Activated naive CD8-positive, alpha-beta T cell treated with anti-CD3 and anti-CD28 coated beads, Interleukin-2, amount 50 U/mL, for 24 hours (primary cell): ENCODE measurements at regions not wholly inside any gene's neighbourhood (a gene's known extent, or its start where the extent isn't known, plus 50 kb on each side); places are given as distances from the start of the nearest gene placed in this dataset.
A peak's percentile ranks its signal among the peaks of the same experiment; 100 is the strongest.

Experiments
- ATAC-seq: fragments of 150-1000 bp; cut with Tn5 transposase; one replicate; pipeline ENCODE4 v1.10.0; 2021
- DNase-seq: peaks from one replicate; pipeline ENCODE4 v3.0.0; 2021
- H3K27ac Mint-ChIP-seq: one replicate; pipeline ENCODE4 v1.8.0; 2021; ENCODE audit warnings: mild to moderate bottlenecking, mixed read lengths
- H3K27me3 Mint-ChIP-seq: one replicate; pipeline ENCODE4 v1.8.0; 2021; ENCODE audit warnings: mixed read lengths
- H3K36me3 Mint-ChIP-seq: one replicate; pipeline ENCODE4 v1.8.0; 2021; ENCODE audit warnings: low read depth, mixed read lengths
- H3K4me1 Mint-ChIP-seq: one replicate; pipeline ENCODE4 v1.8.0; 2021; ENCODE audit warnings: mixed read lengths
- H3K4me3 Mint-ChIP-seq: one replicate; pipeline ENCODE4 v1.8.0; 2021; ENCODE audit warnings: mild to moderate bottlenecking, moderate library complexity, mixed read lengths
- H3K9me3 Mint-ChIP-seq: one replicate; pipeline ENCODE4 v1.8.0; 2021; ENCODE audit warnings: mixed read lengths

- H3K27me3 Mint-ChIP-seq = no peaks in the 10 kb centered on the region
- H3K27ac Mint-ChIP-seq = no peak overlapping the region
- no peak for ATAC-seq
- no peaks in the 10 kb centered on the region for H3K4me1 Mint-ChIP-seq
- H3K36me3 Mint-ChIP-seq = no peaks in the 10 kb centered on the region
- no peaks in the 10 kb centered on the region for H3K9me3 Mint-ChIP-seq
- H3K4me3 Mint-ChIP-seq = no peak overlapping the region
- no peak for DNase-seq
These were observed 60.4 kb upstream of the COPS8 start for GRCh38 chr2:237025090-237025865.

GRCh38 chr2:237026981-237027711 is 58.5 kb upstream of the COPS8 start:
- Mint-ChIP-seq H3K4me3 (no peak overlapping the region), H3K4me1 (no peaks in the 10 kb centered on the region), H3K9me3 (no peaks in the 10 kb centered on the region), H3K27ac (no peak overlapping the region), H3K36me3 (no peaks in the 10 kb centered on the region), H3K27me3 (no peaks in the 10 kb centered on the region)
- peak; percentile 40 for DNase-seq
- ATAC-seq = peak; percentile 20

GRCh38 chr2:237027712-237028029 is 58.0 kb upstream of the COPS8 start:
- Mint-ChIP-seq H3K9me3 (no peaks in the 10 kb centered on the region), H3K36me3 (no peaks in the 10 kb centered on the region), H3K4me3 (no peak overlapping the region), H3K4me1 (no peaks in the 10 kb centered on the region), H3K27me3 (no peaks in the 10 kb centered on the region), H3K27ac (no peak overlapping the region)
- DNase-seq (no peak), ATAC-seq (no peak)

- ATAC-seq = no peak
- no peak for DNase-seq
- H3K36me3 Mint-ChIP-seq = no peaks in the 10 kb centered on the region
- H3K4me3 Mint-ChIP-seq = no peak overlapping the region
- H3K27me3 Mint-ChIP-seq = no peaks in the 10 kb centered on the region
- no peaks in the 10 kb centered on the region for H3K9me3 Mint-ChIP-seq
- no peak overlapping the region for H3K27ac Mint-ChIP-seq
- no peaks in the 10 kb centered on the region for H3K4me1 Mint-ChIP-seq
These were observed 55.3 kb upstream of the COPS8 start for GRCh38 chr2:237030382-237030781.

- Mint-ChIP-seq H3K27ac (no peak overlapping the region), H3K27me3 (no peaks in the 10 kb centered on the region), H3K4me3 (no peak overlapping the region), H3K9me3 (no peaks in the 10 kb centered on the region), H3K4me1 (no peaks in the 10 kb centered on the region), H3K36me3 (no peaks in the 10 kb centered on the region)
- DNase-seq (no peak), ATAC-seq (no peak)
These were observed 52.1 kb upstream of the COPS8 start for GRCh38 chr2:237033536-237034060.

GRCh38 chr2:237035781-237036475 is 49.8 kb upstream of the COPS8 start:
- H3K4me3 Mint-ChIP-seq = no peak overlapping the region
- no peaks in the 10 kb centered on the region for H3K27me3 Mint-ChIP-seq
- no peak overlapping the region for H3K27ac Mint-ChIP-seq
- ATAC-seq (no peak), DNase-seq (no peak)
- H3K9me3 Mint-ChIP-seq = no peaks in the 10 kb centered on the region
- H3K36me3 Mint-ChIP-seq = no peaks in the 10 kb centered on the region
- no peaks in the 10 kb centered on the region for H3K4me1 Mint-ChIP-seq
